ENCODE measurements at regions not wholly inside any gene's neighbourhood (a gene's known extent, or its start where the extent isn't known, plus 50 kb on each side); places are given as distances from the start of the nearest gene placed in this dataset.

GRCh38 chr6:6946206-6947155, 161.3 kb upstream of the RREB1 start:
- no peak for DNase-seq (ENCODE audit: low spot score)
- Histone ChIP-seq H3K27ac (ENCODE audit: low read depth in 1 of 2, low read length in 2 of 2) (no peak overlapping the region), H3K36me3 (ENCODE audit: control insufficient read depth in 4 of 4, insufficient read depth in 3 of 4, low read depth in 1 of 4, low read length in 3 of 4) (no peaks in the 10 kb centered on the region), H3K9me3 (ENCODE audit: control insufficient read depth in 4 of 4, low read length in 3 of 4) (no peaks in the 10 kb centered on the region), H3K4me3 (ENCODE audit: low read depth in 1 of 3, low read length in 3 of 3) (no peak overlapping the region), H3K9ac (ENCODE audit: low read depth in 1 of 2, low read length in 2 of 2) (no peak overlapping the region), H3K4me1 (ENCODE audit: control insufficient read depth in 4 of 4, insufficient read depth in 4 of 4, low read length in 3 of 4) (no peaks in the 10 kb centered on the region), H3K27me3 (ENCODE audit: control insufficient read depth in 4 of 4, insufficient read depth in 4 of 4, low read length in 3 of 4) (no peaks in the 10 kb centered on the region)
- 71% methylated on average over 8 of the region's 8 CpGs for WGBS
- TF ChIP-seq CTCF (IDR thresholded peaks at IDR 0.05; ENCODE audit: low read depth, low read length, missing input control) (no peak), RXRA (IDR thresholded peaks at IDR 0.05) (no peak), TAF1 (conservative IDR thresholded peaks at IDR 0.05) (no peak), HNF4G (IDR thresholded peaks at IDR 0.05) (no peak), SP1 (IDR thresholded peaks at IDR 0.05) (no peak), MAX (IDR thresholded peaks at IDR 0.05) (no peak), GABPA (IDR thresholded peaks at IDR 0.05 in 1 of 2, conservative IDR thresholded peaks at IDR 0.05 in 1 of 2) (no peak), FOXA1 (IDR thresholded peaks at IDR 0.05) (no peak), ZBTB33 (IDR thresholded peaks at IDR 0.05) (no peak), JUND (IDR thresholded peaks at IDR 0.05) (no peak), NR2F2 (IDR thresholded peaks at IDR 0.05) (no peak), ATF3 (IDR thresholded peaks at IDR 0.05) (no peak), HNF4A (conservative IDR thresholded peaks at IDR 0.05) (no peak), EGR1 (IDR thresholded peaks at IDR 0.05; ENCODE audit: low read depth in 2 of 2) (no peak)
- TF ChIP-seq, protein P1, sequence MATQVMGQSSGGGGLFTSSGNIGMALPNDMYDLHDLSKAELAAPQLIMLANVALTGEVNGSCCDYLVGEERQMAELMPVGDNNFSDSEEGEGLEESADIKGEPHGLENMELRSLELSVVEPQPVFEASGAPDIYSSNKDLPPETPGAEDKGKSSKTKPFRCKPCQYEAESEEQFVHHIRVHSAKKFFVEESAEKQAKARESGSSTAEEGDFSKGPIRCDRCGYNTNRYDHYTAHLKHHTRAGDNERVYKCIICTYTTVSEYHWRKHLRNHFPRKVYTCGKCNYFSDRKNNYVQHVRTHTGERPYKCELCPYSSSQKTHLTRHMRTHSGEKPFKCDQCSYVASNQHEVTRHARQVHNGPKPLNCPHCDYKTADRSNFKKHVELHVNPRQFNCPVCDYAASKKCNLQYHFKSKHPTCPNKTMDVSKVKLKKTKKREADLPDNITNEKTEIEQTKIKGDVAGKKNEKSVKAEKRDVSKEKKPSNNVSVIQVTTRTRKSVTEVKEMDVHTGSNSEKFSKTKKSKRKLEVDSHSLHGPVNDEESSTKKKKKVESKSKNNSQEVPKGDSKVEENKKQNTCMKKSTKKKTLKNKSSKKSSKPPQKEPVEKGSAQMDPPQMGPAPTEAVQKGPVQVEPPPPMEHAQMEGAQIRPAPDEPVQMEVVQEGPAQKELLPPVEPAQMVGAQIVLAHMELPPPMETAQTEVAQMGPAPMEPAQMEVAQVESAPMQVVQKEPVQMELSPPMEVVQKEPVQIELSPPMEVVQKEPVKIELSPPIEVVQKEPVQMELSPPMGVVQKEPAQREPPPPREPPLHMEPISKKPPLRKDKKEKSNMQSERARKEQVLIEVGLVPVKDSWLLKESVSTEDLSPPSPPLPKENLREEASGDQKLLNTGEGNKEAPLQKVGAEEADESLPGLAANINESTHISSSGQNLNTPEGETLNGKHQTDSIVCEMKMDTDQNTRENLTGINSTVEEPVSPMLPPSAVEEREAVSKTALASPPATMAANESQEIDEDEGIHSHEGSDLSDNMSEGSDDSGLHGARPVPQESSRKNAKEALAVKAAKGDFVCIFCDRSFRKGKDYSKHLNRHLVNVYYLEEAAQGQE (IDR thresholded peaks at IDR 0.05), result no peak

All from liver (tissue), 8 donors.